ENCODE measurements at regions not wholly inside any gene's neighbourhood (a gene's known extent, or its start where the extent isn't known, plus 50 kb on each side); places are given as distances from the start of the nearest gene placed in this dataset.
"Not testable (repeated sequence)": the region's sequence is repeated elsewhere in the genome, so short reads cannot be mapped to it uniquely, and the experiment has no call there.

- Histone ChIP-seq H3K27ac (peak overlapping the region in 2 of 11 experiments; percentile 19 to 40; a peak in 2 of 22 replicates), H3K9me3 (replicated peaks in 1 of 11) (peaks cover 0 to 10% (median 5%) of the 10 kb centered on the region in 11 experiments; a peak in 8 of 22 replicates), H4K20me1 (no peaks in the 10 kb centered on the region), H3K4me3 (no peak overlapping the region), H3K9ac (no peak overlapping the region), H3K36me3 (no peaks in the 10 kb centered on the region), H3K27me3 (no peaks in the 10 kb centered on the region), H3K4me1 (peaks cover 0 to 16% (median 6%) of the 10 kb centered on the region in 10 experiments; a peak in 9 of 20 replicates), H3K4me2 (peak overlapping the region in 5 of 11 experiments; percentile 9 to 47 (median 41); a peak in 7 of 22 replicates)
- no peak for TF ChIP-seq Cebpa-rat (IDR thresholded peaks at IDR 0.05)
Measured at GRCh38 chr12:93230326-93230720, 147.4 kb upstream of the NUDT4 start.

DNA sequence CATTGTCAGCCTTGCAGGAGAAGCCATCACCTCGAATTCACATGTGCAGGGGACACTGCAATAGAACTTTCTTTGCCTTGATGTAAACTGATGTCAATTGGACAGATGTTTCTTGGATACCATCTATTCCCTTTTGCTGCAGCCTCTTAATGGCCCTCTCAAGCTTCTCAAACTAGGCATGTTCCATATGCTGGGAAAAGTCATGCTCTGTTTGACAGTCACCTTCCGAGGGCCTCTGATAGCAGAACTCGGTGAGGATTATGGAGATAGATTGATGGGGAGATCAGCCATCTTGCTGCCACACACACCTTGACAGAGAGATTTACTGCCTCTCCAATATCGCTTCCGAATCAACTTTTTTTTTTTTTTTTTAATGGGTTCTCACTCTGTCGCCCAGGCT lies 145.8 kb upstream of the NUDT4 start:
- H3K9me3 ChIP-seq (replicated peaks in 1 of 11): peaks cover 0 to 25% (median 12%) of the 10 kb centered on the region in 11 experiments; a peak in 13 of 22 replicates
- TF ChIP-seq Cebpa-rat (IDR thresholded peaks at IDR 0.05): no peak
- H3K4me3 ChIP-seq: no peak overlapping the region
- no peaks in the 10 kb centered on the region for H4K20me1 ChIP-seq
- H3K27me3 ChIP-seq: no peaks in the 10 kb centered on the region
- no peak overlapping the region for H3K9ac ChIP-seq
- H3K4me2 ChIP-seq: no peak overlapping the region
- no peak overlapping the region for H3K27ac ChIP-seq
- H3K4me1 ChIP-seq: peaks cover 0 to 16% (median 6%) of the 10 kb centered on the region in 10 experiments; a peak in 9 of 20 replicates
- no peaks in the 10 kb centered on the region for H3K36me3 ChIP-seq

DNA sequence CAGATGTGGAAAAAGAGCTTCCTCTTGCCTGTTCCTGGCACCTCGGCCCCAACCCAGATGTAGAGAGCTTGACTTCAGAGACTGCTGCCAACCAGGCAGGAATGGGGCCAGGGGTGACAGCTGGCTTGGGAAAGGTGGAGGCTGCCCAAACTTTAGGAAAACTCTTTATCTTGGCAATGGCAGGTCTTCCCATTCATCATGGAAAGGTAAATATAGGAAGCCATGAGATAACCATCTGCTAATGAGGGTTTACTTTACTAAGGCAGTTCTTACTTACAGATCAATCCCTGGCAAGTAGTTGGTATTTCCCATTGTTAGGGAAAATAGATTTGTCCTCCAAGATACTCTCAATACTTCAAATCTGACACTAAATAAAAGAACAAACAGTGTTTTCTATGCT lies 143.1 kb upstream of the NUDT4 start:
- no peaks in the 10 kb centered on the region for H3K27me3 ChIP-seq
- no peak overlapping the region for H3K4me2 ChIP-seq
- no peaks in the 10 kb centered on the region for H4K20me1 ChIP-seq
- H3K4me3 ChIP-seq: no peak overlapping the region
- TF ChIP-seq Cebpa-rat (IDR thresholded peaks at IDR 0.05): no peak
- peaks cover 0 to 4% (median 0%) of the 10 kb centered on the region in 11 experiments; a peak in 1 of 22 replicates for H3K36me3 ChIP-seq
- no peak overlapping the region for H3K27ac ChIP-seq
- H3K4me1 ChIP-seq: peaks cover 0 to 16% (median 4%) of the 10 kb centered on the region in 10 experiments; a peak in 10 of 20 replicates
- H3K9ac ChIP-seq: no peak overlapping the region
- peaks cover 13 to 46% (median 30%) of the 10 kb centered on the region in 11 experiments for H3K9me3 ChIP-seq (replicated peaks in 1 of 11)

GRCh38 chr12:93235881-93236280 lies 141.8 kb upstream of the NUDT4 start:
- no peak for TF ChIP-seq Cebpa-rat (IDR thresholded peaks at IDR 0.05)
- peaks cover 0 to 6% (median 0%) of the 10 kb centered on the region in 10 experiments; a peak in 3 of 20 replicates for H3K4me1 ChIP-seq
- H3K36me3 ChIP-seq: peaks cover 0 to 6% (median 0%) of the 10 kb centered on the region in 11 experiments; a peak in 1 of 22 replicates

DNA sequence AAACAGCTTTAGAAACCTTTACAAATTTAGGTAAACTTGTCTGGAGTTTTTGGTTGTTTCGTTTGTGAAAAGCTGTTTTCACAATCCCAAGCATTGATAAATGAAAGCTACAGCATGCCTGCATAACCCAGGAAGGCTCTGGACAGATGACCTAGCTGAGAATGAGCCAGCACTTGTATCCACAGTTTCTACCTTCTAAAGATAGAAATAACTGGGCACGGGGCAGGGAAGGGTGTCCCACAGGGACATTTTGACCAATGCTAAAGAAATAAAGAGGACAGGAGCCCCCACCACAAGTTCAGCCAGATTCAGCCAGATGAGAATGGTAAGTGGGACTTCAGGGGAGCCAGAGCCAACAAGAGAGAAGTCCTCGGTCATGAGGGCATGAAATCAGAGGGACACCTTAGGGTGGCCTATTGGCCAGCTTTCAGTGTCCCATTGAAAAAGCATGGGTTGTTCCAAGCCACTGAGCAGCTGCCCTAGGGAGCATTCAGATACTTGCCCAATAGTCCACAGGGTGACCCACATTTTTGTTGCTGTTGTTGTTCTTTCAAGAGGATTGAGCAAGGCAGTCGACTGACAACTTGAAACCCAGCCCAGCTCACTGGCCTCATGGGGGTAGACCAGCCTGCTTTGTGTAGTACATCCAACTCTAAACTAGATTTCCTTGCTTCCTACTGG lies 140.3 kb upstream of the NUDT4 start:
- Histone ChIP-seq H3K27ac (no peak overlapping the region), H4K20me1 (no peaks in the 10 kb centered on the region), H3K9me3 (replicated peaks in 1 of 11) (peaks cover 22 to 55% (median 36%) of the 10 kb centered on the region in 11 experiments), H3K9ac (no peak overlapping the region), H3K36me3 (peaks cover 0 to 6% (median 0%) of the 10 kb centered on the region in 11 experiments; a peak in 1 of 22 replicates), H3K4me2 (peak overlapping the region in 1 of 11 experiments; percentile 16; a peak in 1 of 22 replicates), H3K4me1 (peaks cover 0 to 18% (median 0%) of the 10 kb centered on the region in 10 experiments; a peak in 8 of 20 replicates), H3K4me3 (no peak overlapping the region), H3K27me3 (no peaks in the 10 kb centered on the region)
- no peak for TF ChIP-seq Cebpa-rat (IDR thresholded peaks at IDR 0.05)

More at GRCh38 chr12:93235881-93236280, 141.8 kb upstream of the NUDT4 start:
- Histone ChIP-seq H3K4me2 (no peak overlapping the region), H3K9ac (no peak overlapping the region), H3K9me3 (replicated peaks in 1 of 11) (peaks cover 22 to 55% (median 36%) of the 10 kb centered on the region in 11 experiments), H3K27me3 (no peaks in the 10 kb centered on the region), H3K4me3 (no peak overlapping the region), H4K20me1 (no peaks in the 10 kb centered on the region), H3K27ac (no peak overlapping the region)

DNA sequence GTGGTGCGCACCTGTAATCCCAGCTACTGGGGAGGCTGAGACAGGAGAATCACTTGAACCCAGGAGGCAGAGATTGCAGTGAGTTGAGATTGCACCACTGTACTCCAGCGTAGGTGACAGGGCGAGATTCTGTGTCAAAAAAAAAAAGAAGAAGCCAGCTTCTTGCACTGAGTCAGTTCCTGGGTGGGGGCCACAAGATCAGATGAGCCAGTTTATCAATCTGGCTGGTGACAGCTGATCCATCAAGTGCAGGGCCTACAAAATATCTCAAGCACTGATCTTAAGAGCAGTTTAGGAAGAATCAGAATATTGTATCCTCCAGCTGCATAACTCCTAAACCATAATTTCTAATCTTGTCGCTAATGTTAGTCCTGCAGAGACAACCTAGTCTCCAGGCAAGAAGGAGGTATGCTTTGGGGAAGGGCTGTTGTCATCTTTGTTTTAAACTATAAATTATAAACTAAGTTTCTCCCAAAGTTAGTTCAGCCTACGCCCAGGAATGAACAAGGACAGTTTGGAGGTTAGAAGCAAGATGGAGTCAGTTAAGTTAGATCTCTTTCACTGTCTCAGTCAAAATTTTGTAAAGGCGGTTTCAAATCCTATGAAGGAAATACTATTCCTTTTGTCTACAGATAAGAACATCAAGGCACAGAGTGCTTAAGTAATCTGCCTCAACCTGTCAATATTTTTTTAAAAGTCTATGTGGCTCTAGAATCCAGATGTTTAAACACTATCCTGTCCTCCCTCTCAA lies 139.0 kb upstream of the NUDT4 start:
- Histone ChIP-seq H3K9me3 (replicated peaks in 1 of 11) (peaks cover 22 to 55% (median 36%) of the 10 kb centered on the region in 11 experiments), H3K4me1 (peaks cover 0 to 31% (median 9%) of the 10 kb centered on the region in 10 experiments; a peak in 14 of 20 replicates)
- not testable (repeated sequence) for H4K20me1 ChIP-seq, H3K27me3 ChIP-seq, H3K36me3 ChIP-seq, H3K4me3 ChIP-seq, H3K27ac ChIP-seq, H3K9ac ChIP-seq, H3K4me2 ChIP-seq

DNA sequence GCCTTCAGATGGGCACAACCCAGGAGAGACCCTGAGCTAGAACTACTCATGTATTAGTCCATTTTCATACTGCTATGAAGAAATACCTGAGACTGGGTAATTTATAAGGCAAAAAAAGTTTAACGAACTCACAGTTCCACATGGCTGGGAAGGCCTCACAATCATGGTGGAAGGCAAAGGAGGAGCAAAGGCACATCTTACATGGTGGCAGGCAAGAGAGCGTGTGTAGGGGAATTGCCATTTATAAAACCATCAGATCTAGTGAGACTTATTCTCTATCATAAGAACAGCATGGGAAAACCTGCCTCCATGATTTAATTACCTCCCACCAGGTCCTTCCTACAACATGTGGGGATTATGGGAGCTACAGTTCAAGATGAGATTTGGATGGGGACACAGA lies 137.9 kb upstream of the NUDT4 start:
- H3K27ac ChIP-seq, H3K4me2 ChIP-seq, H4K20me1 ChIP-seq, H3K9ac ChIP-seq, H3K36me3 ChIP-seq, H3K27me3 ChIP-seq, H3K4me3 ChIP-seq: not testable (repeated sequence)
- peaks cover 22 to 55% (median 36%) of the 10 kb centered on the region in 11 experiments for H3K9me3 ChIP-seq (replicated peaks in 1 of 11)
- peaks cover 0 to 43% (median 20%) of the 10 kb centered on the region in 10 experiments; a peak in 14 of 20 replicates for H3K4me1 ChIP-seq

GRCh38 chr12:93242154-93242972 lies 135.4 kb upstream of the NUDT4 start:
- Histone ChIP-seq H3K27me3 (no peaks in the 10 kb centered on the region), H3K27ac (peak overlapping the region in 4 of 11 experiments; percentile 54 to 79 (median 74); a peak in 7 of 22 replicates), H3K36me3 (peaks cover 0 to 6% (median 0%) of the 10 kb centered on the region in 11 experiments; a peak in 1 of 22 replicates), H3K9me3 (replicated peaks in 1 of 11) (peaks cover 22 to 32% (median 26%) of the 10 kb centered on the region in 11 experiments), H3K9ac (no peak overlapping the region), H3K4me3 (no peak overlapping the region), H3K4me2 (peak overlapping the region in 5 of 11 experiments; percentile 19 to 71 (median 65); a peak in 6 of 22 replicates), H4K20me1 (no peaks in the 10 kb centered on the region), H3K4me1 (peaks cover 0 to 58% (median 28%) of the 10 kb centered on the region in 10 experiments; a peak in 14 of 20 replicates)
- no peak for TF ChIP-seq Cebpa-rat (IDR thresholded peaks at IDR 0.05)
